B cell (primary cell): ENCODE measurements at regions not wholly inside any gene's neighbourhood (a gene's known extent, or its start where the extent isn't known, plus 50 kb on each side); places are given as distances from the start of the nearest gene placed in this dataset.

ENCODE experiments used
- CTCF ChIP-seq: fragments of 200-600 bp; IDR thresholded peaks from one replicate; pipeline ENCODE4 v1.8.0; 2022; ENCODE audit warnings: antibody characterized with exemption, mild to moderate bottlenecking
- EZH2 ChIP-seq: IDR thresholded peaks from 2 replicates; pipeline ENCODE4 v1.6.1; 2012; ENCODE audit warnings: borderline replicate concordance, low read depth, mild to moderate bottlenecking, moderate library complexity, low read length; ENCODE audit not compliant: insufficient read depth, poor library complexity, severe bottlenecking

- TF ChIP-seq EZH2: no peak
- TF ChIP-seq CTCF: no peak
Measured at GRCh38 chr13:99828123-99828522, 143.4 kb downstream of the ZIC5 start.
